ENCODE measurements at regions not wholly inside any gene's neighbourhood (a gene's known extent, or its start where the extent isn't known, plus 50 kb on each side); places are given as distances from the start of the nearest gene placed in this dataset.

- no peaks in the 10 kb centered on the region for H3K9me3 ChIP-seq (ENCODE audit: control insufficient read depth in 2 of 3, low read length in 3 of 3)
- H3K4me1 Mint-ChIP-seq: no peaks in the 10 kb centered on the region
- H3K4me3 ChIP-seq (ENCODE audit: low read length): no peak overlapping the region
- H3K9me3 Mint-ChIP-seq: peaks cover 0 to 16% (median 0%) of the 10 kb centered on the region in 11 donors
- H3K36me3 Mint-ChIP-seq: no peaks in the 10 kb centered on the region
- ATAC-seq (no peak), DNase-seq (no peak)
- intact Hi-C loops (cut with micrococcal nuclease): no loop called here
- ChIA-PET POLR2A (no interaction called here), CTCF (no interaction called here)
- H3K36me3 ChIP-seq (ENCODE audit: control insufficient read depth in 2 of 3, insufficient read depth in 3 of 3, low read length in 3 of 3): no peaks in the 10 kb centered on the region
- H3K4me3 Mint-ChIP-seq: no peak overlapping the region
- H3K27me3 ChIP-seq (ENCODE audit: control insufficient read depth in 2 of 2, insufficient read depth in 2 of 2, low read length in 2 of 2): no peaks in the 10 kb centered on the region
- no peaks in the 10 kb centered on the region for H3K4me1 ChIP-seq (ENCODE audit: control insufficient read depth in 2 of 2, insufficient read depth in 2 of 2, low read length in 2 of 2)
- no peak overlapping the region for H3K27ac ChIP-seq (ENCODE audit: low read depth, low read length)
- no peak overlapping the region for H3K27ac Mint-ChIP-seq
- H3K27me3 Mint-ChIP-seq: peaks cover 0 to 34% (median 15%) of the 10 kb centered on the region in 5 donors
Measured at GRCh38 chr6:165925474-165926156, 242.0 kb downstream of the TBXT start.

- H3K27ac Mint-ChIP-seq: no peak overlapping the region
- CTCF ChIA-PET: no interaction called here
- intact Hi-C loops (cut with micrococcal nuclease): no loop called here
Measured at GRCh38 chr6:165922309-165922794, 245.3 kb downstream of the TBXT start.

GRCh38 chr6:165920896-165921671, 246.6 kb downstream of the TBXT start:
- H3K27me3 Mint-ChIP-seq: peaks cover 0 to 43% (median 25%) of the 10 kb centered on the region in 5 donors
- no peak overlapping the region for H3K4me3 ChIP-seq (ENCODE audit: low read length)
- DNase-seq: no peak
- H3K4me1 Mint-ChIP-seq: no peaks in the 10 kb centered on the region
- intact Hi-C loops (cut with micrococcal nuclease): no loop called here
- peaks cover 0 to 11% (median 0%) of the 10 kb centered on the region in 11 donors for H3K9me3 Mint-ChIP-seq
- H3K36me3 Mint-ChIP-seq: no peaks in the 10 kb centered on the region
- CTCF ChIA-PET: no interaction called here
- ATAC-seq: no peak
- H3K36me3 ChIP-seq (ENCODE audit: control insufficient read depth in 2 of 3, insufficient read depth in 3 of 3, low read length in 3 of 3): no peaks in the 10 kb centered on the region
- H3K4me3 Mint-ChIP-seq: no peak overlapping the region
- no peak overlapping the region for H3K27ac ChIP-seq (ENCODE audit: low read depth, low read length)
- no peak overlapping the region for H3K27ac Mint-ChIP-seq
- no peaks in the 10 kb centered on the region for H3K9me3 ChIP-seq (ENCODE audit: control insufficient read depth in 2 of 3, low read length in 3 of 3)
- POLR2A ChIA-PET: no interaction called here
- H3K27me3 ChIP-seq (ENCODE audit: control insufficient read depth in 2 of 2, insufficient read depth in 2 of 2, low read length in 2 of 2): no peaks in the 10 kb centered on the region
- no peaks in the 10 kb centered on the region for H3K4me1 ChIP-seq (ENCODE audit: control insufficient read depth in 2 of 2, insufficient read depth in 2 of 2, low read length in 2 of 2)

More at GRCh38 chr6:165922309-165922794, 245.3 kb downstream of the TBXT start:
- no peak overlapping the region for H3K4me3 Mint-ChIP-seq
- no peaks in the 10 kb centered on the region for H3K9me3 ChIP-seq (ENCODE audit: control insufficient read depth in 2 of 3, low read length in 3 of 3)
- POLR2A ChIA-PET: no interaction called here
- H3K27ac ChIP-seq (ENCODE audit: low read depth, low read length): no peak overlapping the region
- H3K9me3 Mint-ChIP-seq: peaks cover 0 to 11% (median 0%) of the 10 kb centered on the region in 11 donors
- no peaks in the 10 kb centered on the region for H3K4me1 ChIP-seq (ENCODE audit: control insufficient read depth in 2 of 2, insufficient read depth in 2 of 2, low read length in 2 of 2)
- no peaks in the 10 kb centered on the region for H3K4me1 Mint-ChIP-seq
- no peaks in the 10 kb centered on the region for H3K27me3 ChIP-seq (ENCODE audit: control insufficient read depth in 2 of 2, insufficient read depth in 2 of 2, low read length in 2 of 2)
- H3K36me3 ChIP-seq (ENCODE audit: control insufficient read depth in 2 of 3, insufficient read depth in 3 of 3, low read length in 3 of 3): no peaks in the 10 kb centered on the region
- H3K4me3 ChIP-seq (ENCODE audit: low read length): no peak overlapping the region
- ATAC-seq (no peak), DNase-seq (no peak)
- H3K36me3 Mint-ChIP-seq: no peaks in the 10 kb centered on the region
- H3K27me3 Mint-ChIP-seq: peaks cover 0 to 39% (median 19%) of the 10 kb centered on the region in 5 donors

GRCh38 chr6:165917576-165917975, 250.1 kb downstream of the TBXT start:
- H3K27me3 ChIP-seq (ENCODE audit: control insufficient read depth in 2 of 2, insufficient read depth in 2 of 2, low read length in 2 of 2): no peaks in the 10 kb centered on the region
- H3K36me3 ChIP-seq (ENCODE audit: control insufficient read depth in 2 of 3, insufficient read depth in 3 of 3, low read length in 3 of 3): no peaks in the 10 kb centered on the region
- peaks cover 0 to 25% (median 20%) of the 10 kb centered on the region in 5 donors for H3K27me3 Mint-ChIP-seq
- no peak overlapping the region for H3K4me3 ChIP-seq (ENCODE audit: low read length)
- no peak overlapping the region for H3K4me3 Mint-ChIP-seq
- intact Hi-C loops (cut with micrococcal nuclease): no loop called here
- no peak for DNase-seq
- peaks cover 0 to 8% (median 0%) of the 10 kb centered on the region in 11 donors for H3K9me3 Mint-ChIP-seq
- H3K4me1 ChIP-seq (ENCODE audit: control insufficient read depth in 2 of 2, insufficient read depth in 2 of 2, low read length in 2 of 2): no peaks in the 10 kb centered on the region
- ChIA-PET CTCF (no interaction called here), POLR2A (no interaction called here)
- H3K4me1 Mint-ChIP-seq: no peaks in the 10 kb centered on the region
- no peaks in the 10 kb centered on the region for H3K9me3 ChIP-seq (ENCODE audit: control insufficient read depth in 2 of 3, low read length in 3 of 3)
- no peak for ATAC-seq
- no peak overlapping the region for H3K27ac ChIP-seq (ENCODE audit: low read depth, low read length)
- H3K36me3 Mint-ChIP-seq: no peaks in the 10 kb centered on the region
- H3K27ac Mint-ChIP-seq: no peak overlapping the region

- no peaks in the 10 kb centered on the region for H3K36me3 Mint-ChIP-seq
- peaks cover 0 to 14% (median 5%) of the 10 kb centered on the region in 5 donors for H3K27me3 Mint-ChIP-seq
- no peak for ATAC-seq
- Histone ChIP-seq H3K4me3 (ENCODE audit: low read length) (no peak overlapping the region), H3K36me3 (ENCODE audit: control insufficient read depth in 2 of 3, insufficient read depth in 3 of 3, low read length in 3 of 3) (no peaks in the 10 kb centered on the region), H3K27ac (ENCODE audit: low read depth, low read length) (no peak overlapping the region), H3K4me1 (ENCODE audit: control insufficient read depth in 2 of 2, insufficient read depth in 2 of 2, low read length in 2 of 2) (no peaks in the 10 kb centered on the region), H3K9me3 (ENCODE audit: control insufficient read depth in 2 of 3, low read length in 3 of 3) (no peaks in the 10 kb centered on the region), H3K27me3 (ENCODE audit: control insufficient read depth in 2 of 2, insufficient read depth in 2 of 2, low read length in 2 of 2) (no peaks in the 10 kb centered on the region)
- H3K9me3 Mint-ChIP-seq: peaks cover 0 to 4% (median 0%) of the 10 kb centered on the region in 11 donors
- no peak overlapping the region for H3K27ac Mint-ChIP-seq
- DNase-seq: no peak
- intact Hi-C loops (cut with micrococcal nuclease): no loop called here
- H3K4me3 Mint-ChIP-seq: no peak overlapping the region
- ChIA-PET CTCF (no interaction called here), POLR2A (no interaction called here)
- no peaks in the 10 kb centered on the region for H3K4me1 Mint-ChIP-seq
Measured at GRCh38 chr6:165915022-165915770, 252.2 kb upstream of the PDE10A start.

GRCh38 chr6:165913676-165914570, 250.9 kb upstream of the PDE10A start:
- CTCF ChIA-PET: no interaction called here
- peaks cover 0 to 13% (median 5%) of the 10 kb centered on the region in 5 donors for H3K27me3 Mint-ChIP-seq

More at GRCh38 chr6:165913676-165914570, 250.9 kb upstream of the PDE10A start:
- no peaks in the 10 kb centered on the region for H3K4me1 ChIP-seq (ENCODE audit: control insufficient read depth in 2 of 2, insufficient read depth in 2 of 2, low read length in 2 of 2)
- H3K27ac ChIP-seq (ENCODE audit: low read depth, low read length): no peak overlapping the region
- no peak overlapping the region for H3K27ac Mint-ChIP-seq
- ATAC-seq (no peak), DNase-seq (no peak)
- H3K36me3 Mint-ChIP-seq: no peaks in the 10 kb centered on the region
- no peaks in the 10 kb centered on the region for H3K9me3 ChIP-seq (ENCODE audit: control insufficient read depth in 2 of 3, low read length in 3 of 3)
- intact Hi-C loops (cut with micrococcal nuclease): no loop called here
- POLR2A ChIA-PET: no interaction called here
- no peak overlapping the region for H3K4me3 ChIP-seq (ENCODE audit: low read length)
- H3K36me3 ChIP-seq (ENCODE audit: control insufficient read depth in 2 of 3, insufficient read depth in 3 of 3, low read length in 3 of 3): no peaks in the 10 kb centered on the region
- H3K9me3 Mint-ChIP-seq: peaks cover 0 to 4% (median 0%) of the 10 kb centered on the region in 11 donors
- no peak overlapping the region for H3K4me3 Mint-ChIP-seq
- no peaks in the 10 kb centered on the region for H3K4me1 Mint-ChIP-seq
- H3K27me3 ChIP-seq (ENCODE audit: control insufficient read depth in 2 of 2, insufficient read depth in 2 of 2, low read length in 2 of 2): no peaks in the 10 kb centered on the region

All from naive thymus-derived CD4-positive, alpha-beta T cell (primary cell).